ENCODE measurements at regions not wholly inside any gene's neighbourhood (a gene's known extent, or its start where the extent isn't known, plus 50 kb on each side); places are given as distances from the start of the nearest gene placed in this dataset.

GRCh38 chr17:70230850-70231640 lies 61.7 kb downstream of the KCNJ2 start:
- H3F3A ChIP-seq (ENCODE audit: low read depth): no peaks in the 10 kb centered on the region
- no peak for TF ChIP-seq CTCF (conservative IDR thresholded peaks at IDR 0.05; ENCODE audit: low read length)
- TF ChIP-seq EZH2phosphoT487 (IDR thresholded peaks at IDR 0.05; ENCODE audit: borderline replicate concordance): no peak

DNA sequence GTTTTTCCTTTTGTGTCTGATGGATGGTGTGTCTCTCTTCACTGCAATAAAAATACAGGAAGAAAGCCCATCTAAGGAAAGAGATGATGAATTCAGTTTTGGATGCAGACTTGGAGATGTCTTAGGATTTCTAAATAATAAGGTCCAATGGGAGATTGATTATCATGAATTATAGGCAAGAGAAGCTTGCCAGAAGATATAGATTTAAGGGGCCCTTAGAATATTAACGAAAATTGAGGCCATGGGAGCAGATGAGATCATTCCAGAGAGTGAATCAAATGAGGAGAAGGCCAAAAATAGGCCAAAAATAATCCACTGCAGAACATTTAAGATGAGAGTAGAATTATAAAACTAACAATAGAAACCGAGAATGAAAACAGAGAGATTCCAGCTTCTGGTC lies 63.1 kb downstream of the KCNJ2 start:
- H3K36me3 ChIP-seq (ENCODE audit: insufficient read depth, low read length): no peaks in the 10 kb centered on the region
- TF ChIP-seq CTCF (conservative IDR thresholded peaks at IDR 0.05; ENCODE audit: low read length): no peak
- TF ChIP-seq EZH2phosphoT487 (IDR thresholded peaks at IDR 0.05; ENCODE audit: borderline replicate concordance): no peak
- H3K4me2 ChIP-seq (ENCODE audit: low read depth, low read length, poor library complexity, severe bottlenecking): no peak overlapping the region

More at GRCh38 chr17:70230850-70231640, 61.7 kb downstream of the KCNJ2 start:
- Histone ChIP-seq H3K4me2 (ENCODE audit: low read depth, low read length, poor library complexity, severe bottlenecking) (no peak overlapping the region), H3K9me3 (ENCODE audit: insufficient read depth, low read depth, low read length) (no peaks in the 10 kb centered on the region), H4K20me1 (ENCODE audit: insufficient read depth, low read length, poor library complexity, severe bottlenecking) (no peaks in the 10 kb centered on the region), H3K27me3 (ENCODE audit: insufficient read depth, low read length, poor library complexity, severe bottlenecking) (no peaks in the 10 kb centered on the region), H3K79me2 (ENCODE audit: insufficient read depth, low read length) (no peaks in the 10 kb centered on the region), H3K4me1 (ENCODE audit: insufficient read depth, low read length, poor library complexity, severe bottlenecking) (no peaks in the 10 kb centered on the region), H3K36me3 (ENCODE audit: insufficient read depth, low read length) (no peaks in the 10 kb centered on the region), H3K9me2 (replicated peaks; ENCODE audit: low read depth, low read length) (no peaks in the 10 kb centered on the region), H3K9ac (ENCODE audit: low read depth, low read length, poor library complexity, severe bottlenecking) (no peak overlapping the region), H2AFZ (ENCODE audit: low read length) (no peak overlapping the region), H3K4me3 (ENCODE audit: low read length, poor library complexity, severe bottlenecking) (no peak overlapping the region)

GRCh38 chr17:70235252-70235651 lies 65.9 kb downstream of the KCNJ2 start:
- H3K9ac ChIP-seq (ENCODE audit: low read depth, low read length, poor library complexity, severe bottlenecking): no peak overlapping the region
- no peaks in the 10 kb centered on the region for H3K79me2 ChIP-seq (ENCODE audit: insufficient read depth, low read length)
- H2AFZ ChIP-seq (ENCODE audit: low read length): no peak overlapping the region
- no peak overlapping the region for H3K4me3 ChIP-seq (ENCODE audit: low read length, poor library complexity, severe bottlenecking)
- TF ChIP-seq CTCF (conservative IDR thresholded peaks at IDR 0.05; ENCODE audit: low read length) (no peak), EZH2phosphoT487 (IDR thresholded peaks at IDR 0.05; ENCODE audit: borderline replicate concordance) (no peak)
- H3F3A ChIP-seq (ENCODE audit: low read depth): no peaks in the 10 kb centered on the region
- H3K36me3 ChIP-seq (ENCODE audit: insufficient read depth, low read length): no peaks in the 10 kb centered on the region
- H3K27me3 ChIP-seq (ENCODE audit: insufficient read depth, low read length, poor library complexity, severe bottlenecking): no peaks in the 10 kb centered on the region
- no peaks in the 10 kb centered on the region for H3K9me3 ChIP-seq (ENCODE audit: insufficient read depth, low read depth, low read length)
- no peaks in the 10 kb centered on the region for H3K9me2 ChIP-seq (replicated peaks; ENCODE audit: low read depth, low read length)
- H3K4me1 ChIP-seq (ENCODE audit: insufficient read depth, low read length, poor library complexity, severe bottlenecking): no peaks in the 10 kb centered on the region
- H4K20me1 ChIP-seq (ENCODE audit: insufficient read depth, low read length, poor library complexity, severe bottlenecking): no peaks in the 10 kb centered on the region
- no peak overlapping the region for H3K4me2 ChIP-seq (ENCODE audit: low read depth, low read length, poor library complexity, severe bottlenecking)

More for the DNA sequence above, 63.1 kb downstream of the KCNJ2 start:
- Histone ChIP-seq H3K9ac (ENCODE audit: low read depth, low read length, poor library complexity, severe bottlenecking) (no peak overlapping the region), H3F3A (ENCODE audit: low read depth) (no peaks in the 10 kb centered on the region), H3K79me2 (ENCODE audit: insufficient read depth, low read length) (no peaks in the 10 kb centered on the region), H3K9me2 (replicated peaks; ENCODE audit: low read depth, low read length) (no peaks in the 10 kb centered on the region), H3K4me3 (ENCODE audit: low read length, poor library complexity, severe bottlenecking) (no peak overlapping the region), H3K9me3 (ENCODE audit: insufficient read depth, low read depth, low read length) (no peaks in the 10 kb centered on the region), H3K4me1 (ENCODE audit: insufficient read depth, low read length, poor library complexity, severe bottlenecking) (no peaks in the 10 kb centered on the region), H4K20me1 (ENCODE audit: insufficient read depth, low read length, poor library complexity, severe bottlenecking) (no peaks in the 10 kb centered on the region), H2AFZ (ENCODE audit: low read length) (no peak overlapping the region), H3K27me3 (ENCODE audit: insufficient read depth, low read length, poor library complexity, severe bottlenecking) (no peaks in the 10 kb centered on the region)

Data from Loucy (cell line).